C4-2B (cell line): ENCODE measurements at regions not wholly inside any gene's neighbourhood (a gene's known extent, or its start where the extent isn't known, plus 50 kb on each side); places are given as distances from the start of the nearest gene placed in this dataset.

Source experiments
- ZFX ChIP-seq: fragments of 450-650 bp; IDR thresholded peaks from 2 replicates; pipeline ENCODE4 v1.6.1; 2017
- TF ChIP-seq, protein P1 (sequence below): fragments of 450-650 bp; conservative IDR thresholded peaks from 2 replicates; pipeline ENCODE4 v1.5.1; 2017; ENCODE audit warnings: mild to moderate bottlenecking

GRCh38 chr7:26614503-26614902 lies 249.9 kb downstream of the SKAP2 start:
- TF ChIP-seq, protein P1, sequence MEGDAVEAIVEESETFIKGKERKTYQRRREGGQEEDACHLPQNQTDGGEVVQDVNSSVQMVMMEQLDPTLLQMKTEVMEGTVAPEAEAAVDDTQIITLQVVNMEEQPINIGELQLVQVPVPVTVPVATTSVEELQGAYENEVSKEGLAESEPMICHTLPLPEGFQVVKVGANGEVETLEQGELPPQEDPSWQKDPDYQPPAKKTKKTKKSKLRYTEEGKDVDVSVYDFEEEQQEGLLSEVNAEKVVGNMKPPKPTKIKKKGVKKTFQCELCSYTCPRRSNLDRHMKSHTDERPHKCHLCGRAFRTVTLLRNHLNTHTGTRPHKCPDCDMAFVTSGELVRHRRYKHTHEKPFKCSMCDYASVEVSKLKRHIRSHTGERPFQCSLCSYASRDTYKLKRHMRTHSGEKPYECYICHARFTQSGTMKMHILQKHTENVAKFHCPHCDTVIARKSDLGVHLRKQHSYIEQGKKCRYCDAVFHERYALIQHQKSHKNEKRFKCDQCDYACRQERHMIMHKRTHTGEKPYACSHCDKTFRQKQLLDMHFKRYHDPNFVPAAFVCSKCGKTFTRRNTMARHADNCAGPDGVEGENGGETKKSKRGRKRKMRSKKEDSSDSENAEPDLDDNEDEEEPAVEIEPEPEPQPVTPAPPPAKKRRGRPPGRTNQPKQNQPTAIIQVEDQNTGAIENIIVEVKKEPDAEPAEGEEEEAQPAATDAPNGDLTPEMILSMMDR: no peak
- no peak for TF ChIP-seq ZFX
